Stimulated activated CD4-positive, alpha-beta T cell treated with anti-CD3 and anti-CD28 coated beads, Interleukin-12 subunit alpha, Interleukin-12 subunit beta, amount 100 ng/mL, for 4 hours (primary cell): ENCODE measurements at regions not wholly inside any gene's neighbourhood (a gene's known extent, or its start where the extent isn't known, plus 50 kb on each side); places are given as distances from the start of the nearest gene placed in this dataset.

Experiments
- DNase-seq: peaks from one replicate; pipeline ENCODE4 v3.0.0-alpha.2; 2020

DNA sequence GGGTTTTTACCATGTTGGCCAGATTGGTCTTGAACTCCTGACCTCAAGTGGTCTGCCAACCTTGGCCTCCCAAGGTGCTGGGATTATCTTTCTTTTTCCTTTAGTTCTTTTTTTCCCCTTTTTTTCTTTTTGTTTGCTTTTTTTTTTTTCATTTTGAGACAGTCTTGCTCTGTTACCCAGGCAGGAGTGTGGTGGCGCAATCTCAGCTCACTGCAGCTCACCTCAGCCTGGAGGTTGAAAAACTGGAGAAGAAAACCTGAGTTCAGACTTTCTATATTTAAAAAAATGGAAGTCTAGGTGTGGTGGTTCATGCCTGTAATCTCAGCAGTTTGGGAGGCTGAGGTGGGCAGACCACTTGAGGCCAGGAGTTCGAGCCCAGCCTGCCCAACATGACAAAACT is 181.1 kb upstream of the HS3ST1 start:
- no peak for DNase-seq

DNA sequence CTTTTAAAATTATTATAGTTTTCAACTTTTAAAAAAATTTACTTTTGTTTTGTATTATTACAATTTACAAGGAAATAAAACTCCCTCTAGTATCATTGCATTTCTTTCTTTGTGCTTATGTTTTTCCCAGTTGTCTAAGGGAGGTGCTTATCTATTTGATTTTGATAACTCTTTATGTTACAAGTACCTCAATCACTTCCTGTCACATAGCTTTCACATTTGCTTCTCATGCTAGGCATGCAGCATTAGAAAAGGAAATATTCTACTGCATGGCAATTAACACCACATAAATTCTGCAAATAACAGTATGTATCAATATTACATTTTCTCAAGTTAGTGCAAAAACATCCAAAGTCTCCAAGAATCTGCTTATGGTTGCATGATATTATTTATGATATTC is 180.3 kb upstream of the HS3ST1 start:
- DNase-seq, result no peak

DNA sequence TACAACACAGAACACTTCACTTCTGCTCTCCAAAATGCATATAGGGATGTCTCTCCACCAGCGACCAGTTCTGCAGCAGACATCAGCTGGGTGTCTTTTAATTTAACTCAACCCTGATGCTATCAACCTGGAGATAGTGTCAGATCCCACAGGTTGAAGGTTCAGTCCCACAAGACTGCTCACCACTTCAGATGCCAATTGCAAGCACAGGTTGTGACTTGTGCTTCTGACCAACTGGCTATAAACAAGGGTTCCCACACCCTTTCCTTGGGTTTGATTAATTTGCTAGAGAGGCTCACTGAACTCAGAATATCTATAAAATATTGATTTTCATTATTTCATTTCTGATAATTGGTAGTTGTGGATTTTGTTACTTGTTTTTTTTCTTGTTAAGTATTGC is 177.4 kb upstream of the HS3ST1 start:
- DNase-seq, result no peak

DNA sequence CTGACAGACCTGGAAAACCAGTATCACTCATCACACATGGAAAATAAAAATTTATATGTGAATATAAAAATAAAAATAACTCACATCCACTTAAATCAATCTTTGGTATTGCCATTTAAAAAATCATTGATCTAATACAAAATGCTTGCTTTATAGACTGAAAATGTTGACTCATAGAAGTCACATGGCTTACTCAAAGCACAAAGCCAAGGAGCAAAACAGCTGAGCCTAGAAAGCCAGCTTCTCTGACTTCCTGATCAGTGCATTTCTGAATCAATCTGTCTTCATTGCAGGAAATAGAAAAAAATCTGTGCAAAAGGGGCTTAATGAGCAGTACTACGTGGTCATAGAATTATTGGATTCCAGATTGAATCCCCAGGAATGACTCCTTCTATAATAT is 176.9 kb upstream of the HS3ST1 start:
- no peak for DNase-seq

DNA sequence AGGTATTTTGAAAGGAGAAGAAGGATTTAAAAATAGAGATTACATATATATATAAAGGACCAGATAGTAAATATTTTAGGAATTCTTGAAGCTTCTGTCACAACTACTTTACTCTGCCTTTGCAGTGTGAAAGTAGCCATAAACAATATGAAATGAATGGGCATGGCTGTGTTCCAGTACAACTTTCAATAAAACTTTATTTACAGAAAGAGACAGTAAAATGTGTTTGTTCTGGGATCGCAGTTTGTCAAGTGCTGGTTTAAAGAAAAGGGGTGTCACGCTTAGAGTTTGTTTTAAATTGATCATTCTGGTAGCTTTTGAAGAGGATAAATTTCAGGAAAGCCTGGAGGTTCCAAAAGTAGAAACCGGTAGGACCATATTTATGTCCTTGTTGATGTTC is 176.1 kb upstream of the HS3ST1 start:
- DNase-seq, result no peak

DNA sequence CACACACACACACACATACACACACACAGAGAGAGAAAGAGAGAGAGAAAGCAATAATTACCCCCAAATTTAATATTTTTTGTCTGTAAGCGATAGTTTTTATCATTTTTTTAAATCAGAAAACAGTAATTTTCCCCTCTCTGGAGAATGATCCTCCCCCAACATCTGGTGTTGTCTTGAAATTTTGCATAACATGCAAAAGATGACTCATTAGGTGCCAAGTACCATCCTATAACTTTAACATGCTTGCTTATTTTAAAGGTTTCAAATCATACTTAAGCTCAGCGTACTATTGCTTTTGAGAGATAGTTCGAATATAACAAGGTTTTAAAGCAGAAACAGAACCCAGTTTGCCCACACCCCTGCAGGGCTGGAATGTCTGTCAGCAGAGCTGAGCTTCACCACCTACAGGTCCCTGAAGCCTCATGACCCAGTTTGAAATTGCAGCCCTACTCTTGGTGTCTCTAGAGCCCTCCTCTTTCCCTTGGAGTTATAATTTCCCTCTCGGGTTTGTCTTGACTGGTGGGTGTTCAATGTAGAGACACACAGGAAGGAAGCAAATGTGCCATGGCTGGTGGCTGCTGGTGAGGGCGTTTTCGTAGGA is 175.0 kb upstream of the HS3ST1 start:
- no peak for DNase-seq

DNA sequence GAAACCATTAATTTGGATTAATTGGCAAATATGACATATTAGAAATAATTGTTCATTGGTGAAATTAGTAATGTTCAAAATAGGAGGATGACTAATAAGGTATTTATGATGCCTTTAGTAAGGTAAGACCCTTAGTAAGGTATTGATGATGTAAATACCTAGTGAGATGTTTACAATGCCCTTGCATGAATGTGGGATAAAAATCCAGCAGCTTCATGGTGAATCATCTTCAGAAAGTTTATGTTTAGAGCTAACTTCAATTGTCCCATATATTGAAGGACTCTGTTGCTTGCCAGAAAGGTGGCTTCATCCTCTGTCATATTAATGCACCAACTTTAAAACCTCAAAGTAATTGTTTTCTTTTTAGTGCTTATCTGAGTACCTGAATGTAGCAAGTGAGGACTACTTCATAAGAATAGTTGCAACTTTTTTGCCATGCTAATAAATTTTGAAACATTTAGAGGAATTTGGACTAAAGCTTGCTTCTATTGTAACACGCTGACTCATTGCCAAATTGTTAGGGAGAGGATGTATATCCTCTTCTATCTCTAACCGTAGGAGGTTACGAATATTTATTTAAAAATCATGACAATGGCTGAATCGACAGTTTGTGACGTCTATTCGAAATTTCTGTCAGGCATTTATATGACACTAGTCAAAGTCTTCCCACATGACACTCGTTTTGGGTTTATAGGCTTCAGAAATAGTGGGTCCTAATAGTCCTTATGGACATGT is 174.1 kb upstream of the HS3ST1 start:
- no peak for DNase-seq

DNA sequence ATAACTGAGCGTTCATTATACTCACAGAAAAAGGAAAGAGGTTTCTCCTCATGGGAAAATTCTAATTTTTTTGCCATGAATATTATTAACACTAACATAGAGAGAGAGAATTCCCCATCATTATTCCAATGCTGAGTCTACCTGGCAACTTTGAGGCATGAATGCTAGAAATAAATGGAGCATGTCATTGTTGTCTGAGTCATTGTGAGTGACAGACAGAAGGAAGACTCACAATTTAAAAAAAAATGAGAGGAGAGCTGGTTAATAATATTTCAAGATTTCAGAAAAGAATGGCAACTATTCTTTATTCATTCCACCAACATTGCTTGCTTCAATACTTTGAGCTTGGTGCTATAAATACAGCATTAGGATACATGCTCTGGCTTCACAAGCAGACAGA is 170.4 kb upstream of the HS3ST1 start:
- DNase-seq, result no peak

DNA sequence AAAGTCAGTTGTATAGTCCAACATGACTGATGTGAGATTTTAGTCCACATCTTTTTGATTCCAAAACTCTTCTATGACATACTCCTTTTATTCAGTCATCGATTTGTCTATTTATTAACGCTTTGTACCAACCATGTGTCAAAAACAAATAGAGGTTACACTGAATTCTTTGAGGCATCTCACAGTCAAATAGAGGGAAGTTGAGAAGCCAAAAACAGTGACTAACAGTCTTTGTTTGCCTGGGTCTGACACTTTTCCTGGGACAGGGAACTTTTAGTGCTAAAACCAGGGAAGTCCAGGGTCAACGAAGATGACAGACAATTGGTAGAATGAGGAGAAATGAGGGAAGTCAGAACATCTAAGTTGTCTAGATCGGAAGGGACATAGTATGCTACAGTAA is 169.9 kb upstream of the HS3ST1 start:
- no peak for DNase-seq

DNA sequence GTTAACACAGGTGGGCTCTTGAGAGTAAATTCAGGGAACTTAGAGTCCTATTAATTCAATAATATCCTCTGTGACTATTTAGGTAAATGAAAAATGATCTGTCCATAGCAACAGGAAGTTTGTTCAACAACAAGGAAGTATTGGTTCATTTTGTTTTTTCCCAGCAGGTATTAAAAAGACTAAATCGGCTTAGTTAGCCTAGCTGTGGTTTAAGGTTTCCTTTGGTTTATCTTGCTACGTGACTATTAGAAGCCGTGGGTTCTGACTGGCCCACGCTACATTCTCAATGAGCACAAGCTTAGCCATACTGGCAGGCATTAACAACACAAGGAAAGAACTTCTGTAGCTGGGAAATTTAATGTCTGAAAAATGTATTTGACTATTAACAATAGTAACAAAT is 168.8 kb upstream of the HS3ST1 start:
- DNase-seq, result no peak

DNA sequence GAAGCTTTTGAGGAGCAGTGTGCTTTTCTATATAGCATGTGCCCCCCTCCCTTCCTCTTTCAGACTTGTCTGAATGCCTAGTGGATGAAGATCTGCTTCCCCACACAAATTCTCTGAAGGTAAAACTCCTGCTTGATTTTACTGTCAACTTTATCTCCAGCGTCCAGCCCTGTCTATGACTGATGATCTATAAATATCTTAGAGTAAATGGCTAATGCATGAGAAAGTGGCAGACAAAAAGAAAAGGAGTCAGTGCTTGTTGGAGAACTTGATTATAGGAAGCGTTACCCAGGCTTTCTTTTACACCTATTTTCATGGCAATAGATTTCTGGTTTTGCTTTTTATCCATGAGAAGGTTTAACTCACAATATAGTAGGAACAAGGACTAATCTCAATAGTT is 168.3 kb upstream of the HS3ST1 start:
- no peak for DNase-seq

DNA sequence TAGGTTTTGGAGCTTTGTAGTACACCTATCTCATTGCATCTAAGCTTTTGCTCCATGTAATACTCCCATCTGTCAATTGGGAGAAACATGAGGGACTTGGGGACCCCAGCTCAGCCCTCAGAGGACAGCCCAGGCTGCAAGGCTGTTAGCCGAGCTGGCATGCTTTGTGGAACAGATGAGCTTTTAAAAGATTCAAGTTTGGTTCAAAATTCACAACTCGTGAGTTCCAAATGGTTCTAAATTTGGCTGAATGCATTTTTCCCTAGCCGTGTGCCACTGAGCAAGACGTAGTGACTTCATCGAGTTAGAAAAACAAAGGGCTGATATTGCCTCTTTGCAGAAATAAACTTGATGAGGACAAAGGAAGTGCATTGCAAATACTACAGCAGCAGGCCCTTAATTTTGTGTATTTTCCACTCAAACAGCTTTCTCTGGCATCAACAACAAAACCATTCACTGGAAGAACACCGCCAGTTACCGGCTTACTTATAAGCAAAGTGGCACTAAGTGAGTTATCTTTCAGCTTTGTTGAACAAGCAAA is 165.0 kb upstream of the HS3ST1 start:
- DNase-seq, result no peak

DNA sequence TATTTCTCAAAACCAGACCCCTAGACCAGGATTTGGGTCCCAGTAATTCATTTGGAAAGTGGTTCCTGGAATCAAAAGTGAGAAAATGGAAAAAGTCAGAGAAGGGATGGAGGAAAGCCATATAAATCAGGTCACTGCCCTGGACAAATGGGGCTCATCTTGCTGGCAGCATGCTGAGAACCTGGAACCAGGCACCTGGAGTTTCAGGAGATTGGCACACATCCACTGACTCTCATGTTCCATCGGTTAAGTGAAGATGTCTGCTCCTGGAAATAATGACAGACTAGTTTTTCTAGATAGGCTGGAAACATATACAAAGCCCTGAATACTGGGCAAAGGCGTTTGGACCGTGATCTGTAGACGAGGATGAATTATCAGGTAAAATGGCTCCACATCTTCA is 163.6 kb upstream of the HS3ST1 start:
- no peak for DNase-seq

DNA sequence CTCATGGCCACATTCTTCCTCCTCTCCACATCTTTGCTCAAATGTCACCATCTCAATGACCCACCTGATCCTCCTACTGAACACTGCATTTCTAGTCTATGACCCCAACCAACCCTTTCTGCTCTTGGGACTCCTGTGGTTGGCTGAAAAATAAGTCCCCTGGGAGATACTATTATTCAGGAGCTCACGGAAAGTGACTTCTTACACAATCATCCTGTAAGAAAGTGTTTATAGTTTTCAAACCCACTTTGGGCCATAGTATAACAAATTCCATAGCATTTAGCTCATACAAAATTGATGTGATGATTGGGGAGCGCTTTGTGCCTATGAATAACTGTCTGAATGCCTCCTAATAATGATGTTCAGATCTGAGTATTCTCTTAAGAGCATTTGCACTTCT is 161.4 kb upstream of the HS3ST1 start:
- no peak for DNase-seq

DNA sequence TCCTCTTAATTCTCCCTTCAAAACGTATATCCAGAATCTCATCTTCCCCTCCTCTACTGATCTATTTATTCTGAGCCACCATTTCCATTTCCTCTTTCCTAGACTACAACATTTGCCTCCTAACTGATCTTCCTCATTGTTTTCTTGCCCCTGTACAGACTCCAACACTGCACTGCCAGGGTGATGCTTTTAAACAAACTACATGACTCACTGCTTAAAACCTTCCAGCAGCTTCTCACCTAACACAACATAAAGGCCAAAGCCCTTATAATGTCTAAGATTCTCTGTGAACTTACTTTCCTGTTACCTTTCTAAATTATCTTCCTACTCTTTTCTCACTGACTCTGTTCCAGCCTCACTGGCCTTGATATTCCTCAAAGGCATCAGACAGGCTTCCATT is 161.0 kb upstream of the HS3ST1 start:
- DNase-seq, result no peak

DNA sequence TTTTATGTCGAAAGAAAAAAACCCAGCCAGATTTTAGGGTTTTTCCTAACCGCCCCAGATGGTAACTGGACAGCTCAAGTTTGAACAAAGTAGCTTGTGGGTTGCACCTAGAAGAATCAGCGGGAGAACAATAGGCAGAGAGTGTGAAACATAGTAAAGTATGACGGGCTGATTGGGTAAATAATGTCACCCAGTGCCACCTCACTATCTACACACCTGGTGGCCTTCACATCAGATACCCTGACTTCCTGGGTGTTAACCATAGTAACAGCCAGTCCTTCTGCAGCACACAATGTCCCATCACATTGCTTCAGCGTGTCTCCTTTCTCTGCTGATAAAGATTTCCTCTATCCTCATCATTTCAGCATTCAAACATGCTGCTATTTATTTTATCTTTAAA is 159.1 kb upstream of the HS3ST1 start:
- DNase-seq, result no peak

DNA sequence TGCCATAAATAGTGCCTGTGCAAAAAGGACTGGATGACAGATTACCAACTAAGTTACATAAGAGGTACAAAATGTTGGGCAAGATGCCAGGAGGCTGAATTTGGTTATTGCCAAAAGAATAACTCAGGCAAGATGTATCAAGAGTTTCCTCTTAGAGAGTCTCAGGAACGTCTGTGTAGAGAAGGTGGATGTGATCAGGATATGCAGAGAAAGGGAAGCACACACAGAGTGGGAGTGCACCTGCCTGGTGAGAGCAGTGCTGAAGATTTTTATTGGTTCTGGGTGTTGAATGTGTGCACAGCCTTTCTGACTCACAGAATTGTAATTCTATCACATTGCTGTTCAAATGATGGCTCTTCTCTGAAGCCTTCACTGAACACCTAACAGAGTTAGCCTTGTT is 156.8 kb upstream of the HS3ST1 start:
- no peak for DNase-seq

DNA sequence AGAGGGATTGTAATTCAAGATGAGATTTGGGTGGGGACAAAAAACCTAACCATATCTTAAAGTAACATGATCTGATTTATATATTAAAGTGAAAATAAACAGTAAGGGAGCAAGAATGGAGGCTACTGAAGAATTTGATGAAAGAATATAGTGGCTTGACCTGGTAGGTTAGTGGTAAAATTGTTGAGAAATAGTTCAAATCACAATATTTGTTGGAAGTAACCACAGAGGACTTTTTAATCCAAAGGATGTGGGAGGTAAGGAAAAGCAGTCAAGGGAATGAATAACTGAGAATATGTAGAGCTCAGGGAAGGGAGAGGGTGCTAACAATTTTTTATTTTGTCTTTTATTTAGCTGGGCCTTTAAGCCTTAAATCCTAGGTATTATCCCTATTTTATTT is 139.8 kb upstream of the HS3ST1 start:
- DNase-seq, result no peak

DNA sequence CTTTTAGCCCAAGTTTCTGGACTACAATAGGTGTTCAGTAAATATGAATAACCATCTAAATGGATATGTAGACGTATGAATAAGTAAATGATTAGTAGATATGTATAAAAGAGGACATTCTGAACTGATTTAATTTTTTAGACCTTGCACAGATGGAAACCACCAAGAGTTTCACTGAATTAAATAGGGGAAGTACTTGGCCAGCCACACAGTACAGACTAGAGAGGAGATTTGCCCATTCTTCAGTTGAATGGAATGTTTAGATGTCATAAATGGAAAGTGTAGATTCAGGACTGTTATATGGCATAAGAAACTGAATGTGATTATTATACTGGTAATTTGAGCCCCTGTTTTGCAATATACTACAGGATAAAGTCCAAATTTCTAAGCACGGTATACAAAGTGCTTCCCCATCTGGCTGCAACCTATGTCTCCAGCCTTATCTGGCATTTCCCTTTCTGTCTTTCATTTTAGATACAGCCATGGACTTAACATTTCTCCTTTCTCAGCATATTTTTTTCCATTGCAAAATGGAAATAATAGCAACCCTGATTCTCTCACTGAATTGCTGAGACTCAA is 137.8 kb upstream of the HS3ST1 start:
- DNase-seq, result no peak

DNA sequence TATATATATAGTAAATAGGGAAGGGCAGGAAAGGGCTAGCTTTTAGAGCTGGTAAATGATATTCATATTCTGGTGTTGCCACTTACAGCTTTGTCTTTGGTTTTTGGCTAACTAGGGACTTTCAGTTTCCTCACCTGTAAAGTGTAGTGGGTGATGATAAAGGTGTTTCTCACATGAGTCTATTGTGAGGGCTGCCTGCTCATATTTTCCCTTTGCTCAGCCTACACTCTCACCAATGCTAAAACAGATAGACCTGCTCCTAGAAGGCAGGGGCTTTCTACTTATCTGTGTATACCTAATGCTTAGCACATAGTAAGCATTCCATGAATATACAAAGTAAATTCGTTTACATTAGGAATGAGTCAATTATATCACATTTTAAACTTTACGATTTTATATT is 137.2 kb upstream of the HS3ST1 start:
- peak; percentile 1 for DNase-seq

DNA sequence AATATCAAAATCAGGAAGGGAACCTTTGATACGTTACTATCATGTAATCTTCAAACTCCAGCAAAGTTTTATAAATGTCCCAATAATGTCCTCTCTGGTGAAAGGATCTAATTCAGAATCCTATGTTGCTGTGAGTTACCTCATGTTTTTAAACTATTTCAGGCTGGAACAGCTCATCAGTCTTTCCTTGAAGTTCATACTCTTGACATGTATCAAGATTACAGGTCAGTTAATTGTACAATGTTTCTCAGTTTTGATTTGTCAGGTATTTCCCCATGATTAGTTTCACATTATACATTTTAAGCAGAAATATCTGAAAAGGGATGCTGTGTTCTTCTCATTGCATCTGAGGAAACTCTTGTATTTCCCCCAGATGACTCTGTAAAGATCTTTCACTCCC is 136.5 kb upstream of the HS3ST1 start:
- no peak for DNase-seq

DNA sequence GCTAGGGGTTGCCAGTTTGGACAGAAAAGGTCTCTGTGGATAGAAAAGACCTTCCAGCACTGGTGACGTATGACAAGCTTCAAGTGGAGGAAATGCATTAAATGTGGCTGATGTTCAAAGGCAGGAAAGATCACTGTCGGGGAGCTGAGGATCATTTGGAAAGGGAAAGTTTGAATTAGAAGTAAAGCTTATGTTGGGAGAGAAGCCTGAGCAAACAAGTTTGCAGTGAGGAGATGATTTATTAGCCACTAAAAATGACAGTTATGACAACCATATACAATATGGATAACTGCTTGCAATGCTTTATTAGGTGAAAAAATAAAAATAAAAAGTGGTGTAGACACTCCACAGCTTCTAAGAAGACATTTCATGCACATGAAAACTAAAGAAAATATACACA is 135.3 kb upstream of the HS3ST1 start:
- no peak for DNase-seq

DNA sequence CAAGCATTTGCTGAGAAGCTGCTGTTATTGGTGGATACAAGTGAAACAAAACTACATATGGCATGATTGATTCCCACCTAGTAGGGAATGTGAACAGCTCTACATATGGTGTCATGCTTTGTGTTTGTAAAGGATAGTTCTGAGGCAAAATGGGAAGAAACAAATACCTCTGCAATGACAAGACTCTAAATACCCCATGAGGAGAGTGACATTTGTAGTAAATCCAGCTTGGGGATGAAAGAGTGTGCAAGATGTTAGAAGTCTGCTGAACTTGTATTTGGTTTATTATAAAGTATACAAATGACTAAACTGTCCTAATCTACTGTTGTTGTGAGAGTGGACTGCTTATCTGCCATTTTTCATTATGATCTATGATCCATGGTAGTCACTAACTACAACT is 120.8 kb upstream of the HS3ST1 start:
- no peak for DNase-seq

DNA sequence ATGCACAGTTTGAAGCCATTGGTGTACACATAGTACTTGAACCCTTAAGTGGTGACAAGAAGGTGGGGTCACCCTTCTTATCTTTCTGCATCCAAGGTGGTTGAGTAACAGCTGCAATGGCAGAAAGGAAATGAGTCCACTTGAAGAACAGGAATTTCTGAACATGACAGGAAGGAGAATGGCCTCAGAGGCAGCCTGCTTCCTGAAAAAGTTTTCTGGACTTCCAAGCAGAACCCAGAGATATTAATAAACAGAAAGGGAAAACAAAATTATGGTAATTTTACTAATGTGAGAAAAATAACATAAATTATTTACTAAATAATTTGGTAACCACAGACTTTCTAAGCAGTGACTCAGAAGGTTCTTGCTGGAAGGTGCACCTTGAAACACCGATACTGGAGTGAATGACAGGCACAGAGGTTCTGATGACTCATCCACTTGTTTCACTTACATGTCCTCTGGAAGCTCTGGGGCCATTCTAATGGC is 119.9 kb upstream of the HS3ST1 start:
- DNase-seq, result no peak
